ENCODE measurements at regions not wholly inside any gene's neighbourhood (a gene's known extent, or its start where the extent isn't known, plus 50 kb on each side); places are given as distances from the start of the nearest gene placed in this dataset.
"Not testable (repeated sequence)": the region's sequence is repeated elsewhere in the genome, so short reads cannot be mapped to it uniquely, and the experiment has no call there.

DNA sequence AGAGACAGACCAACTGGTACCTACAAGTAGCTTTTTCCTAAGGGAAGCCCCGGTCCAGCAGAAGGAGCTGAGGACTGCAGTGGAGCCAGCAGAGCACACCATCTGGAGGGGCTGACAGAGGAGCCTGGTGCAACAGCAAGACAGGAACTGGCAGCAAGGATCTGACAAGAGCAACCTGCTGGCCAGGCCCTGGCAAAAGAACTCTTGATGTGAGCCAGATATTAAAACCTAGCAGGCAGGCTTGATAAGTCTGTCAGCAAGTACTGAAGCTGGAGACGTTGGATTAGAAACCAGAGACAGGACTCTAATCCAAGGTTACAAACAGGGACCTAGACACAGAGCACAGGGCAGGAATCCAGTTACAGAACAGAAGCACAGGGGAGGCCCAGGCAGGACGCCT lies 260.7 kb upstream of the MGAT5 start:
- Histone ChIP-seq H3K27me3 (ENCODE audit: insufficient read depth, low read depth, low read length) (no peaks in the 10 kb centered on the region), H3K9me3 (ENCODE audit: low read length) (no peaks in the 10 kb centered on the region), H3K9me2 (ENCODE audit: insufficient read depth, low read length) (no peaks in the 10 kb centered on the region), H3K4me3 (ENCODE audit: low read length) (no peak overlapping the region), H3K27ac (ENCODE audit: low read length) (no peak overlapping the region), H3F3A (ENCODE audit: insufficient read depth, low read length, poor library complexity, severe bottlenecking) (no peaks in the 10 kb centered on the region), H2AFZ (ENCODE audit: low read depth, low read length) (no peak overlapping the region), H4K20me1 (ENCODE audit: insufficient read depth) (no peaks in the 10 kb centered on the region), H3K36me3 (ENCODE audit: insufficient read depth, low read length) (no peaks in the 10 kb centered on the region), H3K4me2 (ENCODE audit: low read length) (no peak overlapping the region), H3K9ac (ENCODE audit: low read length) (no peak overlapping the region), H3K79me2 (replicated peaks; ENCODE audit: insufficient read depth, low read length) (no peaks in the 10 kb centered on the region)
- no peak for TF ChIP-seq SMC3 (conservative IDR thresholded peaks at IDR 0.05; ENCODE audit: poor library complexity)
- no peak for TF ChIP-seq EZH2 (IDR thresholded peaks at IDR 0.05; ENCODE audit: borderline replicate concordance, insufficient read depth, low read length, poor library complexity, severe bottlenecking)
- TF ChIP-seq RAD21 (conservative IDR thresholded peaks at IDR 0.05) = no peak
- TF ChIP-seq MXI1 (conservative IDR thresholded peaks at IDR 0.05; ENCODE audit: poor library complexity, severe bottlenecking) = no peak
- no peak for TF ChIP-seq EP300 (conservative IDR thresholded peaks at IDR 0.05; ENCODE audit: poor library complexity, severe bottlenecking)
- no peak for TF ChIP-seq TAF1 (IDR thresholded peaks at IDR 0.05; ENCODE audit: low read depth)
- no peak for TF ChIP-seq REST (IDR thresholded peaks at IDR 0.05; ENCODE audit: borderline replicate concordance)
- no peak for TF ChIP-seq CTCF (IDR thresholded peaks at IDR 0.05; ENCODE audit: poor library complexity, severe bottlenecking)
- no peak for TF ChIP-seq POLR2AphosphoS5 (IDR thresholded peaks at IDR 0.05)

DNA sequence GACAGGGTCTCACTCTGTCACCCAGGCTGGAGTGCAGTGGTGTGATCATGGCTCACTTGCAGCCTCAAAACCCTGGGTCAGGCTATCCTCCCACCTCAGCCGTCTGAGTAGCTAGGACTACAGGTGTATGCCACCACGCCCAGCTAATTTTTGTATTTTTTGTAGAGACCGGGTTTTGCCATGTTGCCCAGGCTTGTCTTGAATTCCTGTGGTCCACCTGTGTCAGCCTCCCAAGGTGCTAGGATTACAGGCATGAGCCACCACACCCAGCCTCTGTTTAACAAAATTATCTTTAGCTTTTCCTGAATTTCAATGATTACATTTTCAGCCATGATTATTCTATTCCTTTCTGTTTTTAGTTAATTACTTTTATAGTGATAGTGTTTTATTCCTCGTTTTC lies 255.1 kb upstream of the MGAT5 start:
- H3K79me2 ChIP-seq (replicated peaks; ENCODE audit: insufficient read depth, low read length); H3K9me2 ChIP-seq (ENCODE audit: insufficient read depth, low read length); H3K27ac ChIP-seq (ENCODE audit: low read length); H3F3A ChIP-seq (ENCODE audit: insufficient read depth, low read length, poor library complexity, severe bottlenecking); H2AFZ ChIP-seq (ENCODE audit: low read depth, low read length); H3K9ac ChIP-seq (ENCODE audit: low read length); H3K4me3 ChIP-seq (ENCODE audit: low read length); H3K9me3 ChIP-seq (ENCODE audit: low read length); H3K4me2 ChIP-seq (ENCODE audit: low read length); H4K20me1 ChIP-seq (ENCODE audit: insufficient read depth); H3K36me3 ChIP-seq (ENCODE audit: insufficient read depth, low read length); H3K27me3 ChIP-seq (ENCODE audit: insufficient read depth, low read depth, low read length): not testable (repeated sequence)

DNA sequence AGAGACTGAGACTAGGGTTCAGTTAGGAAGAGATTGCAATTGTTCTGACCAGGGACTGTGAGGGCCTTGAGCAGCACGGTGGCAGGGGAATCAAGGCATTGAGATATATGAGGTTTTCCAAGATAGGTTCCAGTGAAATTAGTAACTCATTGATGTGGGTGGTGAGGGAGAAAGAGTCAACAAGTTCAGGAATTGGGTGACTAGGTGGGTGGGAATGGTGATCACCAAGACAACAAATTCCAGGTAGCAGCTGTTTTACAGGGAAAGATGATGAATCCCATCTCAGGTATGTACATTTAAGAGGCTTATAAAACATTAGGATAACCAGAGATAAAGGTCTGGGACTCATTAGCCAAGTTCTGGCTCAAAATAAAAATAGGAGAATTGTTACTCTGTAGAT lies 251.5 kb upstream of the MGAT5 start:
- Histone ChIP-seq H3K9me2 (ENCODE audit: insufficient read depth, low read length) (no peaks in the 10 kb centered on the region), H3K27ac (ENCODE audit: low read length) (no peak overlapping the region), H3K4me3 (ENCODE audit: low read length) (no peak overlapping the region), H3K9me3 (ENCODE audit: low read length) (no peaks in the 10 kb centered on the region), H3K79me2 (replicated peaks; ENCODE audit: insufficient read depth, low read length) (no peaks in the 10 kb centered on the region), H3K4me2 (ENCODE audit: low read length) (no peak overlapping the region), H3K36me3 (ENCODE audit: insufficient read depth, low read length) (no peaks in the 10 kb centered on the region), H3F3A (ENCODE audit: insufficient read depth, low read length, poor library complexity, severe bottlenecking) (no peaks in the 10 kb centered on the region), H3K9ac (ENCODE audit: low read length) (no peak overlapping the region), H2AFZ (ENCODE audit: low read depth, low read length) (no peak overlapping the region), H4K20me1 (ENCODE audit: insufficient read depth) (no peaks in the 10 kb centered on the region), H3K27me3 (ENCODE audit: insufficient read depth, low read depth, low read length) (no peaks in the 10 kb centered on the region)
- TF ChIP-seq RAD21 (conservative IDR thresholded peaks at IDR 0.05) = no peak
